CD14-positive monocyte (primary cell): ENCODE measurements at regions not wholly inside any gene's neighbourhood (a gene's known extent, or its start where the extent isn't known, plus 50 kb on each side); places are given as distances from the start of the nearest gene placed in this dataset.

Experiments
- DNase-seq, 3 donors: peaks; one replicate each; pipeline ENCODE4 v3.0.0-alpha.2; 2011 to 2022
- H2AFZ ChIP-seq: 2 replicates; pipeline ENCODE4 v1.6.0; 2012; ENCODE audit warnings: mild to moderate bottlenecking, low read depth, low read length, inconsistent platforms; ENCODE audit not compliant: insufficient read depth, poor library complexity, severe bottlenecking
- H3K27ac ChIP-seq, 2 donors: 1 replicate in 1 of 2; 2 replicates in 1 of 2; pipeline ENCODE4 v1.5.1; 2012 to 2013; ENCODE audit warnings: low read length in 2 of 2, control low read depth in 1 of 2, inconsistent platforms in 1 of 2, low read depth in 1 of 2, mild to moderate bottlenecking in 1 of 2
- H3K27me3 ChIP-seq, 2 donors: one replicate each; pipeline versions ENCODE4 v1.6.0 to v1.6.1; 2011 to 2013; ENCODE audit warnings: low read length in 2 of 2; ENCODE audit not compliant: control insufficient read depth in 2 of 2, insufficient read depth in 2 of 2
- H3K36me3 ChIP-seq, 2 donors: replicated peaks in 1 of 2; 1 replicate in 1 of 2; 2 replicates in 1 of 2; pipeline versions ENCODE4 v1.5.1 to v1.6.1; 2012 to 2013; ENCODE audit warnings: low read length in 2 of 2, control low read depth in 1 of 2, inconsistent platforms in 1 of 2, mild to moderate bottlenecking in 1 of 2; ENCODE audit not compliant: insufficient read depth in 2 of 2, control insufficient read depth in 1 of 2
- H3K4me1 ChIP-seq, 2 donors: 1 replicate in 1 of 2; 2 replicates in 1 of 2; pipeline versions ENCODE4 v1.5.1 to v1.6.1; 2012 to 2013; ENCODE audit warnings: low read length in 2 of 2, control low read depth in 1 of 2, inconsistent platforms in 1 of 2, mild to moderate bottlenecking in 1 of 2, moderate library complexity in 1 of 2; ENCODE audit not compliant: insufficient read depth in 2 of 2, control insufficient read depth in 1 of 2
- H3K4me2 ChIP-seq: replicated peaks from 2 replicates; pipeline ENCODE3; 2012; ENCODE audit warnings: low read length, moderate library complexity, mild to moderate bottlenecking; ENCODE audit not compliant: poor library complexity, severe bottlenecking; ENCODE audit errors: extremely low read depth
- H3K4me3 ChIP-seq, 3 experiments: fragments of 200-600 bp in 1 of 3; sonication (generic) in 1 of 3; replicated peaks in 1 of 3; 1 replicate in 2 of 3; 2 replicates in 1 of 3; pipeline ENCODE4 v1.5.1; 2011 to 2013; ENCODE audit warnings: low read length in 3 of 3, mild to moderate bottlenecking in 3 of 3, control low read depth in 2 of 3, low read depth in 2 of 3, inconsistent platforms in 1 of 3, moderate library complexity in 1 of 3
- H3K79me2 ChIP-seq: 2 replicates; pipeline ENCODE4 v1.6.0; 2012; ENCODE audit warnings: mild to moderate bottlenecking, control low read depth, inconsistent platforms, low read length, moderate library complexity; ENCODE audit not compliant: insufficient read depth
- H3K9ac ChIP-seq: 2 replicates; pipeline ENCODE4 v1.6.0; 2017; ENCODE audit warnings: low read length, mild to moderate bottlenecking; ENCODE audit not compliant: insufficient read depth, poor library complexity, severe bottlenecking
- H3K9me3 ChIP-seq, 2 donors: replicated peaks in 1 of 2; 1 replicate in 1 of 2; 2 replicates in 1 of 2; pipeline versions ENCODE4 v1.5.1 to v1.6.1; 2012 to 2013; ENCODE audit warnings: low read length in 2 of 2, control low read depth in 1 of 2; ENCODE audit not compliant: control insufficient read depth in 1 of 2, insufficient read depth in 1 of 2
- H4K20me1 ChIP-seq: 2 replicates; pipeline ENCODE4 v1.6.0; 2012; ENCODE audit warnings: mild to moderate bottlenecking, low read length, control low read depth, moderate library complexity; ENCODE audit not compliant: insufficient read depth
- H3K27ac Mint-ChIP-seq, 7 donors: one replicate each; pipeline ENCODE4 v1.8.0; 2020; ENCODE audit warnings: mild to moderate bottlenecking in 7 of 7, mixed read lengths in 7 of 7, moderate library complexity in 6 of 7, inconsistent platforms in 2 of 7
- H3K27me3 Mint-ChIP-seq, 3 donors: one replicate each; pipeline ENCODE4 v1.8.0; 2021 to 2022; ENCODE audit warnings: low read depth in 3 of 3, mild to moderate bottlenecking in 3 of 3, mixed read lengths in 3 of 3, moderate library complexity in 3 of 3, inconsistent platforms in 1 of 3
- H3K36me3 Mint-ChIP-seq, 2 donors: one replicate each; pipeline ENCODE4 v1.8.0; 2020; ENCODE audit warnings: mixed read lengths in 2 of 2, inconsistent platforms in 1 of 2, mild to moderate bottlenecking in 1 of 2
- H3K4me1 Mint-ChIP-seq: one replicate; pipeline ENCODE4 v1.8.0; 2020; ENCODE audit warnings: mild to moderate bottlenecking, mixed read lengths
- H3K4me3 Mint-ChIP-seq, 2 donors: one replicate each; pipeline ENCODE4 v1.8.0; 2020; ENCODE audit warnings: mild to moderate bottlenecking in 2 of 2, mixed read lengths in 2 of 2, moderate library complexity in 1 of 2
- H3K9me3 Mint-ChIP-seq, 7 donors: one replicate each; pipeline ENCODE4 v1.8.0; 2020 to 2022; ENCODE audit warnings: mixed read lengths in 7 of 7, mild to moderate bottlenecking in 6 of 7, moderate library complexity in 6 of 7, inconsistent platforms in 2 of 7
- WGBS: methylation state at CpG from one replicate; pipeline ENCODE4 v1.1.5; 2013; ENCODE audit warnings: missing lambda C conversion rate; ENCODE audit not compliant: insufficient coverage; 5-methylcytosine and 5-hydroxymethylcytosine counted together
- intact Hi-C, 2 donors: fragments of 100-400 bp; cut with micrococcal nuclease; formaldehyde crosslinking; loops; one replicate each; pipeline versions ENCODE4 v1.15.0 to v1.15.1; 2023
- TF ChIP-seq, protein P1 (sequence below): fragments of 200-600 bp; IDR thresholded peaks from one replicate; pipeline ENCODE4 v1.8.0; 2022; ENCODE audit warnings: antibody characterized with exemption, mild to moderate bottlenecking

DNA sequence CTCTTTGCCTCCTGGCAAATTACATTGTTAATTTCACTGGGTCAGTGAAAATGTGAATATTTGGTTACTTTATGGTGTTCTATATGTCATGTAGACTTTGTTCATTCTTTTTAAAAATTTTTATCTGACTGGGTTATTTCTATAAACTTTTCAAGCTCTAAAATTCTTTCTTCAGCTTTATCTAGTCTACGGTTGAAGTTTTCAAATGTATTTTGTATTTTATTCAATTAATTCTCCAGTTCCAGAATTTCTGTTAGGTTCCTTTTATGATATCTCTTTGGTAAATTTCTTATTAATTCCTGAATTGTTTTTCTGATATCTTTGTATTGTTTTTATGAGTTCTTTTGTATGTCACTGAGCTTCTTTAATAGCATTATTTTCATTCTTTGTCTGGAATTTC, 228.1 kb downstream of the LPIN1 start:
- TF ChIP-seq, protein P1, sequence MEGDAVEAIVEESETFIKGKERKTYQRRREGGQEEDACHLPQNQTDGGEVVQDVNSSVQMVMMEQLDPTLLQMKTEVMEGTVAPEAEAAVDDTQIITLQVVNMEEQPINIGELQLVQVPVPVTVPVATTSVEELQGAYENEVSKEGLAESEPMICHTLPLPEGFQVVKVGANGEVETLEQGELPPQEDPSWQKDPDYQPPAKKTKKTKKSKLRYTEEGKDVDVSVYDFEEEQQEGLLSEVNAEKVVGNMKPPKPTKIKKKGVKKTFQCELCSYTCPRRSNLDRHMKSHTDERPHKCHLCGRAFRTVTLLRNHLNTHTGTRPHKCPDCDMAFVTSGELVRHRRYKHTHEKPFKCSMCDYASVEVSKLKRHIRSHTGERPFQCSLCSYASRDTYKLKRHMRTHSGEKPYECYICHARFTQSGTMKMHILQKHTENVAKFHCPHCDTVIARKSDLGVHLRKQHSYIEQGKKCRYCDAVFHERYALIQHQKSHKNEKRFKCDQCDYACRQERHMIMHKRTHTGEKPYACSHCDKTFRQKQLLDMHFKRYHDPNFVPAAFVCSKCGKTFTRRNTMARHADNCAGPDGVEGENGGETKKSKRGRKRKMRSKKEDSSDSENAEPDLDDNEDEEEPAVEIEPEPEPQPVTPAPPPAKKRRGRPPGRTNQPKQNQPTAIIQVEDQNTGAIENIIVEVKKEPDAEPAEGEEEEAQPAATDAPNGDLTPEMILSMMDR: no peak
- Histone ChIP-seq H3K4me2 (no peak overlapping the region), H4K20me1 (no peaks in the 10 kb centered on the region), H3K4me1 (no peaks in the 10 kb centered on the region), H3K27me3 (no peaks in the 10 kb centered on the region), H2AFZ (no peak overlapping the region), H3K79me2 (no peaks in the 10 kb centered on the region), H3K27ac (no peak overlapping the region), H3K9me3 (peaks cover 11 to 20% of the 10 kb centered on the region in 2 donors), H3K4me3 (no peak overlapping the region), H3K36me3 (no peaks in the 10 kb centered on the region), H3K9ac (no peak overlapping the region)
- intact Hi-C loops: no loop called here
- H3K27me3 Mint-ChIP-seq: peaks cover 0 to 3% (median 2%) of the 10 kb centered on the region in 3 donors
- no CpG with 5 or more reads among the region's 1 CpG for WGBS
- no peak for DNase-seq
- H3K4me1 Mint-ChIP-seq: no peaks in the 10 kb centered on the region
- H3K9me3 Mint-ChIP-seq: peaks cover 23 to 33% (median 26%) of the 10 kb centered on the region in 7 donors
- H3K36me3 Mint-ChIP-seq: peaks cover 0 to 4% of the 10 kb centered on the region in 2 donors
- H3K4me3 Mint-ChIP-seq: no peak overlapping the region
- no peak overlapping the region for H3K27ac Mint-ChIP-seq

DNA sequence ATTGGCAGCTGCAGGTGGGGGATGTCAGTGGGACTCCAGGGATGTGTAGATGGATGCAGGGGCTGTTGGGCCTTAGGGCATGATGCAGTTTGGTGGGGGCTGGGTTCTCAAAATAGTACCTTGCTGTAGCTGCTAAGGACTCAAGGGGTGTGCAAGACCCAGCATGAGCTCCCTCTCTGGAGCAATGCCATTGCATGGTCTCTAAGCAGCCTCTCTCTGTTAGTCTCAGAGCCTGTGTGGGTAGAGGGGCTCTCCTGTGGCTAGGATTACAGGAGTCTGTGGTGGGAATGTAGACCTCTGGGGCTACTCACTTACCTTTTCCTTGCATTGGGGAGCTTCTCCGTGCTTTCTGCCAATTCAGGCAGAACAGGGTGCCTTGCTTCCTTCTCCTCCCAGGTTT, 228.9 kb downstream of the LPIN1 start:
- Histone ChIP-seq H3K79me2 (no peaks in the 10 kb centered on the region), H2AFZ (no peak overlapping the region), H3K4me2 (no peak overlapping the region), H3K27ac (no peak overlapping the region), H3K36me3 (no peaks in the 10 kb centered on the region), H3K9me3 (peaks cover 11 to 20% of the 10 kb centered on the region in 2 donors), H3K9ac (no peak overlapping the region), H3K27me3 (no peaks in the 10 kb centered on the region), H3K4me1 (no peaks in the 10 kb centered on the region), H3K4me3 (no peak overlapping the region), H4K20me1 (no peaks in the 10 kb centered on the region)
- H3K4me1 Mint-ChIP-seq: no peaks in the 10 kb centered on the region
- no peak overlapping the region for H3K4me3 Mint-ChIP-seq
- H3K27ac Mint-ChIP-seq: no peak overlapping the region
- H3K27me3 Mint-ChIP-seq: peaks cover 0 to 3% (median 1%) of the 10 kb centered on the region in 3 donors
- peaks cover 23 to 34% (median 27%) of the 10 kb centered on the region in 7 donors for H3K9me3 Mint-ChIP-seq
- WGBS: no CpG with 5 or more reads among the region's 1 CpG
- intact Hi-C loops: no loop called here
- H3K36me3 Mint-ChIP-seq: peaks cover 0 to 4% of the 10 kb centered on the region in 2 donors
- TF ChIP-seq, protein P1: no peak
- no peak for DNase-seq
